ENCODE measurements at regions not wholly inside any gene's neighbourhood (a gene's known extent, or its start where the extent isn't known, plus 50 kb on each side); places are given as distances from the start of the nearest gene placed in this dataset.

DNA sequence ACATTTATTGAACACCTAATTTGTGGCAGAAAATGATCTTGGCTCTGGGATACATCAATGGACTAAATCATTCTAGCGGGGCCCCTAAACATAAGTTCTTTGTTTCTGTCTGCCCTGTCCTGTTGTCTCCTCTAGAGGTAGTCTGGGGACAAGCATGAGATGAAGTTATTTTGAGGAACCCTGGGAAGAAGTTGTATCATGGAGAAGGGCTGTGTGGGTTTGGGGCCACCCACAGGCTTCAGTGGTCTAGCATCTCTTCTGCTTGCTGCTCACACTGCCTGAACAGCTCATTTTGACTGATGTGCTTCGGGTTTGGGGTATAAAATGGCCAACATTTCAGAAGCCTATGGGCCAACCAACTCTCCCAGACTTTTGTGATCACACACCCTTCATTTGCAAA lies 50.3 kb upstream of the OSBPL11 start:
- in situ Hi-C loops (cut with MboI) (loop anchor here (10.0 kb wide), 1 partner anchor 1499 kb away; no protein-coding TSS in a partner anchor), intact Hi-C loops (cut with micrococcal nuclease) (no loop called here)
- Histone ChIP-seq H4K20me1 (replicated peaks; ENCODE audit: control insufficient read depth, insufficient read depth, low read length) (no peaks in the 10 kb centered on the region), H2AFZ (ENCODE audit: low read depth, low read length) (no peak overlapping the region), H3K79me2 (ENCODE audit: control insufficient read depth, insufficient read depth, low read length) (no peaks in the 10 kb centered on the region), H3K9ac (ENCODE audit: insufficient read depth in 1 of 2, low read depth in 2 of 2, low read length in 2 of 2) (no peak overlapping the region), H3K27ac (ENCODE audit: extremely low read depth, low read depth, low read length) (no peak overlapping the region), H3K9me1 (ENCODE audit: control insufficient read depth, insufficient read depth, low read length) (no peaks in the 10 kb centered on the region), H3K4me2 (ENCODE audit: insufficient read depth, low read length) (no peak overlapping the region), H3K9me3 (replicated peaks; ENCODE audit: control insufficient read depth, insufficient read depth, low read depth, low read length) (no peaks in the 10 kb centered on the region), H3K4me1 (replicated peaks in 1 of 2; ENCODE audit: control insufficient read depth in 2 of 2, insufficient read depth in 2 of 2, low read length in 2 of 2) (no peaks in the 10 kb centered on the region), H3K4me3 (no peak overlapping the region), H3K36me3 (ENCODE audit: control insufficient read depth, insufficient read depth, low read length) (no peaks in the 10 kb centered on the region), H3K27me3 (ENCODE audit: control insufficient read depth in 2 of 2, insufficient read depth in 2 of 2, low read length in 2 of 2) (peaks cover 0 to 4% of the 10 kb centered on the region in 2 experiments; a peak in 1 of 5 replicates)
- ChIA-PET CTCF (ENCODE audit: low intra/inter-chr PET ratio) (no interaction called here), POLR2A (no interaction called here)
- WGBS (ENCODE audit: insufficient coverage, low coverage, missing lambda C conversion rate), result 0% methylated on average over 2 of the region's 2 CpGs
- BruUV-seq (replicated peaks), result no TSS peak
- no peak for TF ChIP-seq HMG20B (CRISPR knock-in tag; IDR thresholded peaks at IDR 0.05)
- TF ChIP-seq, protein P1, sequence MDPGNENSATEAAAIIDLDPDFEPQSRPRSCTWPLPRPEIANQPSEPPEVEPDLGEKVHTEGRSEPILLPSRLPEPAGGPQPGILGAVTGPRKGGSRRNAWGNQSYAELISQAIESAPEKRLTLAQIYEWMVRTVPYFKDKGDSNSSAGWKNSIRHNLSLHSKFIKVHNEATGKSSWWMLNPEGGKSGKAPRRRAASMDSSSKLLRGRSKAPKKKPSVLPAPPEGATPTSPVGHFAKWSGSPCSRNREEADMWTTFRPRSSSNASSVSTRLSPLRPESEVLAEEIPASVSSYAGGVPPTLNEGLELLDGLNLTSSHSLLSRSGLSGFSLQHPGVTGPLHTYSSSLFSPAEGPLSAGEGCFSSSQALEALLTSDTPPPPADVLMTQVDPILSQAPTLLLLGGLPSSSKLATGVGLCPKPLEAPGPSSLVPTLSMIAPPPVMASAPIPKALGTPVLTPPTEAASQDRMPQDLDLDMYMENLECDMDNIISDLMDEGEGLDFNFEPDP (CRISPR knock-in tag; IDR thresholded peaks at IDR 0.05), result no peak
- 0 out of 6 replicates have a peak, but pooled peaks of 1 of the 3 experiments have one; percentile 1 for TF ChIP-seq CTCF (IDR thresholded peaks at IDR 0.05 in 2 of 3, conservative IDR thresholded peaks at IDR 0.05 in 1 of 3; ENCODE audit: insufficient read depth in 2 of 3, low read depth in 1 of 3, low read length in 3 of 3)
- no peak for FAIRE-seq
- ATAC-seq, result no peak
- DNase-seq (ENCODE audit: extremely low read depth in 1 of 4, low spot score in 3 of 4), result no peak

All from K562 (cell line).